ENCODE measurements at regions not wholly inside any gene's neighbourhood (a gene's known extent, or its start where the extent isn't known, plus 50 kb on each side); places are given as distances from the start of the nearest gene placed in this dataset.
A peak's percentile ranks its signal among the peaks of the same experiment; 100 is the strongest.
"Not testable (repeated sequence)": the region's sequence is repeated elsewhere in the genome, so short reads cannot be mapped to it uniquely, and the experiment has no call there.

- Histone ChIP-seq H3K4me3 (ENCODE audit: insufficient read depth, low read depth, low read length) (no peak overlapping the region), H3K36me3 (ENCODE audit: insufficient read depth, low read length) (no peaks in the 10 kb centered on the region), H3K4me2 (ENCODE audit: low read length) (no peak overlapping the region), H3K4me1 (ENCODE audit: insufficient read depth, low read length) (no peaks in the 10 kb centered on the region), H3K9ac (ENCODE audit: low read length) (no peak overlapping the region), H3K27ac (ENCODE audit: low read depth, low read length) (no peak overlapping the region), H3K9me3 (ENCODE audit: insufficient read depth, low read depth, low read length) (no peaks in the 10 kb centered on the region), H3K27me3 (ENCODE audit: insufficient read depth, low read length) (no peaks in the 10 kb centered on the region), H2AFZ (ENCODE audit: low read depth, low read length) (no peak overlapping the region), H4K20me1 (ENCODE audit: insufficient read depth, low read length) (no peaks in the 10 kb centered on the region), H3K79me2 (ENCODE audit: insufficient read depth, low read length) (no peaks in the 10 kb centered on the region)
- Mint-ChIP-seq H3K4me3 (ENCODE audit: unreplicated experiment) (no peak overlapping the region), H3K27me3 (ENCODE audit: low read depth, unreplicated experiment) (no peaks in the 10 kb centered on the region), H3K9me3 (ENCODE audit: unreplicated experiment) (no peaks in the 10 kb centered on the region), H3K36me3 (ENCODE audit: low read depth, unreplicated experiment) (no peaks in the 10 kb centered on the region), H3K4me1 (ENCODE audit: low read depth, unreplicated experiment) (no peaks in the 10 kb centered on the region), H3K27ac (ENCODE audit: unreplicated experiment) (no peak overlapping the region)
- FAIRE-seq, result peak; percentile 96
- DNase-seq (ENCODE audit: low read depth), result no peak
- TF ChIP-seq EZH2 (IDR thresholded peaks at IDR 0.05; ENCODE audit: insufficient read depth, low read length), result no peak
- TF ChIP-seq, protein P1, sequence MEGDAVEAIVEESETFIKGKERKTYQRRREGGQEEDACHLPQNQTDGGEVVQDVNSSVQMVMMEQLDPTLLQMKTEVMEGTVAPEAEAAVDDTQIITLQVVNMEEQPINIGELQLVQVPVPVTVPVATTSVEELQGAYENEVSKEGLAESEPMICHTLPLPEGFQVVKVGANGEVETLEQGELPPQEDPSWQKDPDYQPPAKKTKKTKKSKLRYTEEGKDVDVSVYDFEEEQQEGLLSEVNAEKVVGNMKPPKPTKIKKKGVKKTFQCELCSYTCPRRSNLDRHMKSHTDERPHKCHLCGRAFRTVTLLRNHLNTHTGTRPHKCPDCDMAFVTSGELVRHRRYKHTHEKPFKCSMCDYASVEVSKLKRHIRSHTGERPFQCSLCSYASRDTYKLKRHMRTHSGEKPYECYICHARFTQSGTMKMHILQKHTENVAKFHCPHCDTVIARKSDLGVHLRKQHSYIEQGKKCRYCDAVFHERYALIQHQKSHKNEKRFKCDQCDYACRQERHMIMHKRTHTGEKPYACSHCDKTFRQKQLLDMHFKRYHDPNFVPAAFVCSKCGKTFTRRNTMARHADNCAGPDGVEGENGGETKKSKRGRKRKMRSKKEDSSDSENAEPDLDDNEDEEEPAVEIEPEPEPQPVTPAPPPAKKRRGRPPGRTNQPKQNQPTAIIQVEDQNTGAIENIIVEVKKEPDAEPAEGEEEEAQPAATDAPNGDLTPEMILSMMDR (IDR thresholded peaks at IDR 0.05; ENCODE audit: insufficient read depth, low read depth, low read length), result no peak
These were observed 388.2 kb downstream of the MAGEE1 start for GRCh38 chrX:76815754-76816153.

DNA sequence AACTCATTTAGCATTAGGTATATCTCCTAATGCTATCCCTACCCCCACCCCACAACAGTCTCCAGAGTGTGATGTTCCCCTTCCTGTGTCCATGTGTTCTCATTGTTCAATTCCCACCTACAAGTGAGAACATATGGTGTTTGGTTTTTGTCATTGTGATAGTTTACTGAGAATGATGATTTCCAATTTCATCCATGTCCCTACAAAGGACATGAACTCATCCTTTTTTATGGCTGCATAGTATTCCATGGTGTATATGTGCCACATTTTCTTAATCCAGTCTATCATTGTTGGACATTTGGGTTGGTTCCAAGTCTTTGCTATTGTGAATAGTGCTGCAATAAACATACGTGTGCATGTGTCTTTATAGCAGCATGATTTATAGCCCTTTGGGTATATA lies 389.8 kb downstream of the MAGEE1 start:
- H3K27ac ChIP-seq (ENCODE audit: low read depth, low read length); FAIRE-seq; H2AFZ ChIP-seq (ENCODE audit: low read depth, low read length); H3K27me3 ChIP-seq (ENCODE audit: insufficient read depth, low read length); H3K4me3 ChIP-seq (ENCODE audit: insufficient read depth, low read depth, low read length); H3K9ac ChIP-seq (ENCODE audit: low read length); H3K27me3 Mint-ChIP-seq (ENCODE audit: low read depth, unreplicated experiment); H3K79me2 ChIP-seq (ENCODE audit: insufficient read depth, low read length); H4K20me1 ChIP-seq (ENCODE audit: insufficient read depth, low read length); H3K9me3 ChIP-seq (ENCODE audit: insufficient read depth, low read depth, low read length); H3K36me3 Mint-ChIP-seq (ENCODE audit: low read depth, unreplicated experiment); H3K4me1 Mint-ChIP-seq (ENCODE audit: low read depth, unreplicated experiment); H3K4me1 ChIP-seq (ENCODE audit: insufficient read depth, low read length); H3K4me2 ChIP-seq (ENCODE audit: low read length); DNase-seq (ENCODE audit: low read depth); H3K4me3 Mint-ChIP-seq (ENCODE audit: unreplicated experiment); H3K36me3 ChIP-seq (ENCODE audit: insufficient read depth, low read length); H3K27ac Mint-ChIP-seq (ENCODE audit: unreplicated experiment); H3K9me3 Mint-ChIP-seq (ENCODE audit: unreplicated experiment): not testable (repeated sequence)

DNA sequence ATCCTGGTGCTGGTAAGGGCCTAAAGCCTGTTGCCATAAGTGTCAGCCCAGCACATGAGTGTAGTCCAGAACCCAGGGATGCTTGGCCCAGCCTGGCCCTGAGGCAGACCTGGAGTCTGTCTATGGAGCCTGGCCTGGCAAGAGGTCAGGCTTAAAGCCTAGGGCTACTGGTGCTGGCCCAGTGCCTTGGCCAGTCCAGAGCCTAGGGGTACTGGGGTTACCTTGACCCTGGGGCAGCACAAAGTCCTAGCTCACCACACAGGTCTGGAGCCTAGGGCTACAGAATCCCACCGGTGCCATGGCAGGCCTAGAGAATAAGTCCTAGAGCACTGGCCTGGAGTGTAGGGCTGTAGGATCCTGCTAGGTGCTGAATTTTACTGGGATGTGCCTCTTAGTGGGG lies 393.8 kb downstream of the MAGEE1 start:
- Histone ChIP-seq H3K9me3 (ENCODE audit: insufficient read depth, low read depth, low read length) (no peaks in the 10 kb centered on the region), H3K9ac (ENCODE audit: low read length) (no peak overlapping the region), H2AFZ (ENCODE audit: low read depth, low read length) (no peak overlapping the region), H3K27me3 (ENCODE audit: insufficient read depth, low read length) (no peaks in the 10 kb centered on the region), H3K4me2 (ENCODE audit: low read length) (no peak overlapping the region), H3K79me2 (ENCODE audit: insufficient read depth, low read length) (no peaks in the 10 kb centered on the region), H3K4me1 (ENCODE audit: insufficient read depth, low read length) (no peaks in the 10 kb centered on the region), H3K27ac (ENCODE audit: low read depth, low read length) (no peak overlapping the region), H3K36me3 (ENCODE audit: insufficient read depth, low read length) (no peaks in the 10 kb centered on the region), H4K20me1 (ENCODE audit: insufficient read depth, low read length) (no peaks in the 10 kb centered on the region), H3K4me3 (ENCODE audit: insufficient read depth, low read depth, low read length) (no peak overlapping the region)
- Mint-ChIP-seq H3K36me3 (ENCODE audit: low read depth, unreplicated experiment) (no peaks in the 10 kb centered on the region), H3K27ac (ENCODE audit: unreplicated experiment) (no peak overlapping the region), H3K27me3 (ENCODE audit: low read depth, unreplicated experiment) (no peaks in the 10 kb centered on the region), H3K4me3 (ENCODE audit: unreplicated experiment) (no peak overlapping the region), H3K4me1 (ENCODE audit: low read depth, unreplicated experiment) (no peaks in the 10 kb centered on the region), H3K9me3 (ENCODE audit: unreplicated experiment) (no peaks in the 10 kb centered on the region)
- TF ChIP-seq, protein P1 (IDR thresholded peaks at IDR 0.05; ENCODE audit: insufficient read depth, low read depth, low read length), result no peak
- TF ChIP-seq EZH2 (IDR thresholded peaks at IDR 0.05; ENCODE audit: insufficient read depth, low read length), result no peak
- DNase-seq (ENCODE audit: low read depth) (no peak), FAIRE-seq (peak; percentile 41)
